ENCODE measurements at regions not wholly inside any gene's neighbourhood (a gene's known extent, or its start where the extent isn't known, plus 50 kb on each side); places are given as distances from the start of the nearest gene placed in this dataset.

GRCh38 chr10:8950978-8951377 is 896.5 kb downstream of the GATA3 start:
- TF ChIP-seq POLR2A (IDR thresholded peaks at IDR 0.05) (no peak), CTCF (IDR thresholded peaks at IDR 0.05) (no peak)
- Histone ChIP-seq H3K27me3 (no peaks in the 10 kb centered on the region), H3K27ac (no peak overlapping the region), H3K4me1 (no peaks in the 10 kb centered on the region), H3K36me3 (no peaks in the 10 kb centered on the region), H3K9me3 (no peaks in the 10 kb centered on the region), H3K4me3 (replicated peaks in 1 of 3) (no peak overlapping the region)
- WGBS, 2 donors: 85 to 92% methylated on average over 2 of the region's 2 CpGs
- DNase-seq: no peak
- intact Hi-C loops (cut with DNase I): no loop called here

- H3K27me3 ChIP-seq: no peaks in the 10 kb centered on the region
- no peaks in the 10 kb centered on the region for H3K4me1 ChIP-seq
- no peak overlapping the region for H3K4me3 ChIP-seq (replicated peaks in 1 of 3)
- intact Hi-C loops (cut with DNase I): no loop called here
- H3K9me3 ChIP-seq: no peaks in the 10 kb centered on the region
- no peak overlapping the region for H3K27ac ChIP-seq
- 82 to 92% methylated on average over 7 of the region's 7 CpGs for WGBS, 2 donors
- DNase-seq: no peak
- TF ChIP-seq CTCF (IDR thresholded peaks at IDR 0.05): no peak
- TF ChIP-seq POLR2A (IDR thresholded peaks at IDR 0.05): no peak
- no peaks in the 10 kb centered on the region for H3K36me3 ChIP-seq
These were observed 897.1 kb downstream of the GATA3 start for GRCh38 chr10:8951440-8952089.

GRCh38 chr10:8956400-8956799 is 901.9 kb downstream of the GATA3 start:
- no peak for TF ChIP-seq POLR2A (IDR thresholded peaks at IDR 0.05)
- no peak for TF ChIP-seq CTCF (IDR thresholded peaks at IDR 0.05)
- intact Hi-C loops (cut with DNase I): no loop called here
- no peaks in the 10 kb centered on the region for H3K4me1 ChIP-seq
- no peak overlapping the region for H3K27ac ChIP-seq
- WGBS, 2 donors: 78 to 82% methylated on average over 4 of the region's 4 CpGs
- DNase-seq: no peak
- no peaks in the 10 kb centered on the region for H3K9me3 ChIP-seq
- no peak overlapping the region for H3K4me3 ChIP-seq (replicated peaks in 1 of 3)
- H3K36me3 ChIP-seq: no peaks in the 10 kb centered on the region
- H3K27me3 ChIP-seq: no peaks in the 10 kb centered on the region

GRCh38 chr10:8962249-8962648 is 907.8 kb downstream of the GATA3 start:
- H3K4me3 ChIP-seq (replicated peaks in 1 of 3): no peak overlapping the region
- no peaks in the 10 kb centered on the region for H3K27me3 ChIP-seq
- TF ChIP-seq POLR2A (IDR thresholded peaks at IDR 0.05): no peak
- TF ChIP-seq CTCF (IDR thresholded peaks at IDR 0.05): no peak
- no peaks in the 10 kb centered on the region for H3K9me3 ChIP-seq
- H3K4me1 ChIP-seq: no peaks in the 10 kb centered on the region
- no peak for DNase-seq
- intact Hi-C loops (cut with DNase I): no loop called here
- no peak overlapping the region for H3K27ac ChIP-seq
- no peaks in the 10 kb centered on the region for H3K36me3 ChIP-seq

- Histone ChIP-seq H3K4me1 (no peaks in the 10 kb centered on the region), H3K9me3 (no peaks in the 10 kb centered on the region), H3K36me3 (no peaks in the 10 kb centered on the region), H3K4me3 (replicated peaks in 1 of 3) (no peak overlapping the region), H3K27me3 (no peaks in the 10 kb centered on the region), H3K27ac (no peak overlapping the region)
- DNase-seq: no peak
- no peak for TF ChIP-seq CTCF (IDR thresholded peaks at IDR 0.05)
- no peak for TF ChIP-seq POLR2A (IDR thresholded peaks at IDR 0.05)
- intact Hi-C loops (cut with DNase I): no loop called here
- WGBS, 2 donors: 73 to 83% methylated on average over 2 of the region's 2 CpGs
These were observed 912.6 kb downstream of the GATA3 start for GRCh38 chr10:8967061-8967460.

All from thyroid gland (tissue), 4 donors.